Bone marrow (tissue), 2 donors: ENCODE measurements at regions not wholly inside any gene's neighbourhood (a gene's known extent, or its start where the extent isn't known, plus 50 kb on each side); places are given as distances from the start of the nearest gene placed in this dataset.

ENCODE experiments used
- DNase-seq, 2 donors: peaks; one replicate each; lab custom pipeline; 2025; lab: John Stamatoyannopoulos, UW

- DNase-seq, result no peak
These were observed 1680.8 kb downstream of the EFNB2 start for GRCh38 chr13:104854698-104855097.

- no peak for DNase-seq
These were observed 1681.5 kb downstream of the EFNB2 start for GRCh38 chr13:104854007-104854406.

- DNase-seq, result no peak
These were observed 1687.5 kb downstream of the EFNB2 start for GRCh38 chr13:104847922-104848321.

- DNase-seq, result no peak
These were observed 1692.1 kb downstream of the EFNB2 start for GRCh38 chr13:104843401-104843800.

- DNase-seq, result no peak
These were observed 1694.4 kb downstream of the EFNB2 start for GRCh38 chr13:104841110-104841509.

- no peak for DNase-seq
These were observed 1697.7 kb downstream of the EFNB2 start for GRCh38 chr13:104837756-104838155.

GRCh38 chr13:104833221-104833620 lies 1702.2 kb downstream of the EFNB2 start:
- no peak for DNase-seq

- no peak for DNase-seq
These were observed 1703.2 kb downstream of the EFNB2 start for GRCh38 chr13:104832231-104832630.

- no peak for DNase-seq
These were observed 1703.6 kb downstream of the EFNB2 start for GRCh38 chr13:104831831-104832230.

GRCh38 chr13:104823709-104824108 lies 1711.8 kb downstream of the EFNB2 start:
- no peak for DNase-seq

- no peak for DNase-seq
These were observed 1712.4 kb downstream of the EFNB2 start for GRCh38 chr13:104823071-104823470.

GRCh38 chr13:104817271-104817670 lies 1718.2 kb downstream of the EFNB2 start:
- no peak for DNase-seq

GRCh38 chr13:104816726-104817125 lies 1718.7 kb downstream of the EFNB2 start:
- no peak for DNase-seq

GRCh38 chr13:104810242-104810641 lies 1725.2 kb downstream of the EFNB2 start:
- DNase-seq, result no peak

GRCh38 chr13:104809483-104809882 lies 1726.0 kb downstream of the EFNB2 start:
- DNase-seq, result no peak

GRCh38 chr13:104805346-104805745 lies 1730.1 kb downstream of the EFNB2 start:
- no peak for DNase-seq

- DNase-seq, result no peak
These were observed 1732.9 kb upstream of the SLC10A2 start for GRCh38 chr13:104799152-104799551.

- DNase-seq, result no peak
These were observed 1732.3 kb upstream of the SLC10A2 start for GRCh38 chr13:104798486-104798885.

- no peak for DNase-seq
These were observed 1730.4 kb upstream of the SLC10A2 start for GRCh38 chr13:104796581-104796980.

- no peak for DNase-seq
These were observed 1719.7 kb upstream of the SLC10A2 start for GRCh38 chr13:104785952-104786351.

- no peak for DNase-seq
These were observed 1718.7 kb upstream of the SLC10A2 start for GRCh38 chr13:104784891-104785290.

GRCh38 chr13:104782741-104783140 lies 1716.5 kb upstream of the SLC10A2 start:
- no peak for DNase-seq

GRCh38 chr13:104779311-104779993 lies 1713.2 kb upstream of the SLC10A2 start:
- no peak for DNase-seq

GRCh38 chr13:104773775-104774174 lies 1707.6 kb upstream of the SLC10A2 start:
- no peak for DNase-seq
